ENCODE measurements at regions not wholly inside any gene's neighbourhood (a gene's known extent, or its start where the extent isn't known, plus 50 kb on each side); places are given as distances from the start of the nearest gene placed in this dataset.

GRCh38 chr4:96946552-96946951 is 1106.7 kb downstream of the PDHA2 start:
- no peaks in the 10 kb centered on the region for H3K9me3 ChIP-seq (replicated peaks)
- H3K36me3 ChIP-seq = no peaks in the 10 kb centered on the region
- no peak overlapping the region for H3K4me3 ChIP-seq
- H3K4me1 ChIP-seq = no peaks in the 10 kb centered on the region
- no peak overlapping the region for H3K27ac ChIP-seq
- no peak for DNase-seq
- no peaks in the 10 kb centered on the region for H3K27me3 ChIP-seq

- DNase-seq = no peak
- H3K27ac ChIP-seq = no peak overlapping the region
These were observed 1112.7 kb downstream of the PDHA2 start for GRCh38 chr4:96952610-96953009.

GRCh38 chr4:96955226-96955625 is 1115.3 kb downstream of the PDHA2 start:
- no peak overlapping the region for H3K4me3 ChIP-seq
- no peak overlapping the region for H3K27ac ChIP-seq
- no peak for DNase-seq
- no peaks in the 10 kb centered on the region for H3K9me3 ChIP-seq (replicated peaks)
- H3K27me3 ChIP-seq = no peaks in the 10 kb centered on the region
- no peaks in the 10 kb centered on the region for H3K36me3 ChIP-seq
- H3K4me1 ChIP-seq = no peaks in the 10 kb centered on the region

More at GRCh38 chr4:96952610-96953009, 1112.7 kb downstream of the PDHA2 start:
- no peaks in the 10 kb centered on the region for H3K27me3 ChIP-seq
- no peaks in the 10 kb centered on the region for H3K4me1 ChIP-seq
- H3K36me3 ChIP-seq = no peaks in the 10 kb centered on the region
- H3K9me3 ChIP-seq (replicated peaks) = no peaks in the 10 kb centered on the region
- no peak overlapping the region for H3K4me3 ChIP-seq

GRCh38 chr4:96955691-96956090 is 1115.8 kb downstream of the PDHA2 start:
- Histone ChIP-seq H3K27ac (no peak overlapping the region), H3K9me3 (replicated peaks) (no peaks in the 10 kb centered on the region), H3K4me1 (no peaks in the 10 kb centered on the region), H3K36me3 (no peaks in the 10 kb centered on the region), H3K27me3 (no peaks in the 10 kb centered on the region), H3K4me3 (no peak overlapping the region)
- DNase-seq = no peak

GRCh38 chr4:96969455-96969854 is 1129.6 kb downstream of the PDHA2 start:
- Histone ChIP-seq H3K9me3 (replicated peaks) (no peaks in the 10 kb centered on the region), H3K27me3 (no peaks in the 10 kb centered on the region), H3K4me3 (no peak overlapping the region), H3K27ac (no peak overlapping the region), H3K4me1 (no peaks in the 10 kb centered on the region), H3K36me3 (no peaks in the 10 kb centered on the region)
- DNase-seq = no peak

- Histone ChIP-seq H3K9me3 (replicated peaks) (no peaks in the 10 kb centered on the region), H3K27me3 (no peaks in the 10 kb centered on the region), H3K4me3 (no peak overlapping the region), H3K36me3 (no peaks in the 10 kb centered on the region), H3K4me1 (no peaks in the 10 kb centered on the region), H3K27ac (no peak overlapping the region)
- no peak for DNase-seq
These were observed 1133.0 kb downstream of the PDHA2 start for GRCh38 chr4:96972920-96973319.

- Histone ChIP-seq H3K27ac (no peak overlapping the region), H3K9me3 (replicated peaks) (no peaks in the 10 kb centered on the region), H3K4me3 (no peak overlapping the region), H3K36me3 (no peaks in the 10 kb centered on the region; the same call in 1 of the 2 replicates), H3K27me3 (no peaks in the 10 kb centered on the region), H3K4me1 (no peaks in the 10 kb centered on the region)
- DNase-seq = no peak
These were observed 1134.4 kb downstream of the PDHA2 start for GRCh38 chr4:96974295-96974694.

GRCh38 chr4:96983830-96984229 is 1143.9 kb downstream of the PDHA2 start:
- no peak overlapping the region for H3K27ac ChIP-seq
- H3K4me3 ChIP-seq = no peak overlapping the region
- no peaks in the 10 kb centered on the region for H3K36me3 ChIP-seq
- H3K9me3 ChIP-seq (replicated peaks) = no peaks in the 10 kb centered on the region
- no peaks in the 10 kb centered on the region for H3K27me3 ChIP-seq
- no peak for DNase-seq
- no peaks in the 10 kb centered on the region for H3K4me1 ChIP-seq

- no peak overlapping the region for H3K27ac ChIP-seq
- H3K4me3 ChIP-seq = no peak overlapping the region
- H3K27me3 ChIP-seq = no peaks in the 10 kb centered on the region
- H3K36me3 ChIP-seq = no peaks in the 10 kb centered on the region
- DNase-seq = no peak
- H3K4me1 ChIP-seq = no peaks in the 10 kb centered on the region
- no peaks in the 10 kb centered on the region for H3K9me3 ChIP-seq (replicated peaks)
These were observed 1146.9 kb downstream of the PDHA2 start for GRCh38 chr4:96986816-96987215.

GRCh38 chr4:96991083-96991482 is 1151.2 kb downstream of the PDHA2 start:
- Histone ChIP-seq H3K27me3 (0 out of 2 replicates have a peak, but pooled peaks cover under 1% of the 10 kb centered on the region), H3K4me1 (no peaks in the 10 kb centered on the region), H3K36me3 (no peaks in the 10 kb centered on the region), H3K4me3 (no peak overlapping the region), H3K27ac (no peak overlapping the region), H3K9me3 (replicated peaks) (no peaks in the 10 kb centered on the region)
- no peak for DNase-seq

- H3K27me3 ChIP-seq = 0 out of 2 replicates have a peak, but pooled peaks cover 3% of the 10 kb centered on the region
- H3K27ac ChIP-seq = no peak overlapping the region
- no peak overlapping the region for H3K4me3 ChIP-seq
- H3K4me1 ChIP-seq = no peaks in the 10 kb centered on the region
- H3K9me3 ChIP-seq (replicated peaks) = no peaks in the 10 kb centered on the region
- H3K36me3 ChIP-seq = no peaks in the 10 kb centered on the region
- no peak for DNase-seq
These were observed 1150.8 kb downstream of the STPG2 start for GRCh38 chr4:96992443-96992842.

GRCh38 chr4:96993560-96993959 is 1149.7 kb downstream of the STPG2 start:
- DNase-seq = no peak

GRCh38 chr4:97003715-97004114 is 1139.6 kb downstream of the STPG2 start:
- no peaks in the 10 kb centered on the region for H3K9me3 ChIP-seq (replicated peaks)
- H3K27ac ChIP-seq = no peak overlapping the region
- no peaks in the 10 kb centered on the region for H3K4me1 ChIP-seq

More at GRCh38 chr4:96993560-96993959, 1149.7 kb downstream of the STPG2 start:
- Histone ChIP-seq H3K27me3 (0 out of 2 replicates have a peak, but pooled peaks cover 3% of the 10 kb centered on the region), H3K4me1 (no peaks in the 10 kb centered on the region), H3K36me3 (no peaks in the 10 kb centered on the region), H3K9me3 (replicated peaks) (no peaks in the 10 kb centered on the region), H3K4me3 (no peak overlapping the region), H3K27ac (no peak overlapping the region)

GRCh38 chr4:97013309-97013708 is 1130.0 kb downstream of the STPG2 start:
- H3K27me3 ChIP-seq = no peaks in the 10 kb centered on the region
- no peaks in the 10 kb centered on the region for H3K9me3 ChIP-seq (replicated peaks)
- no peaks in the 10 kb centered on the region for H3K36me3 ChIP-seq
- H3K4me3 ChIP-seq = no peak overlapping the region
- DNase-seq = no peak
- H3K4me1 ChIP-seq = 0 out of 2 replicates have a peak, but pooled peaks cover 4% of the 10 kb centered on the region
- H3K27ac ChIP-seq = no peak overlapping the region

More at GRCh38 chr4:97003715-97004114, 1139.6 kb downstream of the STPG2 start:
- no peak overlapping the region for H3K4me3 ChIP-seq
- H3K36me3 ChIP-seq = no peaks in the 10 kb centered on the region
- no peak for DNase-seq
- peaks cover 5% of the 10 kb centered on the region for H3K27me3 ChIP-seq

GRCh38 chr4:97013711-97014110 is 1129.6 kb downstream of the STPG2 start:
- no peaks in the 10 kb centered on the region for H3K9me3 ChIP-seq (replicated peaks)
- H3K4me1 ChIP-seq = 0 out of 2 replicates have a peak, but pooled peaks cover 4% of the 10 kb centered on the region
- no peaks in the 10 kb centered on the region for H3K27me3 ChIP-seq
- no peak for DNase-seq
- no peak overlapping the region for H3K27ac ChIP-seq
- H3K36me3 ChIP-seq = no peaks in the 10 kb centered on the region
- no peak overlapping the region for H3K4me3 ChIP-seq

GRCh38 chr4:97015301-97015700 is 1128.0 kb downstream of the STPG2 start:
- Histone ChIP-seq H3K27me3 (no peaks in the 10 kb centered on the region), H3K4me3 (no peak overlapping the region), H3K36me3 (no peaks in the 10 kb centered on the region), H3K4me1 (0 out of 2 replicates have a peak, but pooled peaks cover 4% of the 10 kb centered on the region), H3K9me3 (replicated peaks) (no peaks in the 10 kb centered on the region), H3K27ac (no peak overlapping the region)
- DNase-seq = no peak

Data from SJCRH30 (cell line).